COR-L47 (cell line): ENCODE measurements at regions not wholly inside any gene's neighbourhood (a gene's known extent, or its start where the extent isn't known, plus 50 kb on each side); places are given as distances from the start of the nearest gene placed in this dataset.
A peak's percentile ranks its signal among the peaks of the same experiment; 100 is the strongest.

Experiments
- DNase-seq: peaks from one replicate; lab custom pipeline; 2025; lab: John Stamatoyannopoulos, UW

- DNase-seq = no peak
Measured at GRCh38 chr1:57996400-57996799, 550.1 kb downstream of the OMA1 start.

- no peak for DNase-seq
Measured at GRCh38 chr1:57991289-57991688, 555.2 kb downstream of the OMA1 start.

GRCh38 chr1:57989877-57990276, 556.6 kb downstream of the OMA1 start:
- DNase-seq = no peak

GRCh38 chr1:57987523-57987922, 559.0 kb downstream of the OMA1 start:
- DNase-seq = no peak

- no peak for DNase-seq
Measured at GRCh38 chr1:57986432-57986831, 560.1 kb downstream of the OMA1 start.

DNA sequence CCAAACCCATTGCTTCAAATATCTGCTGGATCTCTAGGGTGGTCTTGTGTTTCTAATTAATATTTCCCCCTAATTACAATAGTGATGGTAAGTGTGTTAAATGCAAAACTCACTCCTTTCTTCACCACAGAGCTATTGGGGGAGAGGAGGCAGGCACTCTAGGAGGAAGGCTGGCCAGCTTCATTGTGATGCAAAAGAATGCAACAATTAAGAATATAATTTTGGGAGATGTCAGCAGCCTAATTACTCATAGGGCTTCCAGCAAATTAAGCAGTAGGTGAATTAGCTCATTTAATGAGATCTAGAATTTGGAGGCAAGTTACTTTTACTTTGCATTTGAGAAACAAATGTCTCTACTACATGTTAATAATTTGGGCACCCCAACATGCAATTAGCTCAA, 560.4 kb upstream of the DAB1 start:
- no peak for DNase-seq

GRCh38 chr1:57983441-57983840, 559.6 kb upstream of the DAB1 start:
- no peak for DNase-seq

DNA sequence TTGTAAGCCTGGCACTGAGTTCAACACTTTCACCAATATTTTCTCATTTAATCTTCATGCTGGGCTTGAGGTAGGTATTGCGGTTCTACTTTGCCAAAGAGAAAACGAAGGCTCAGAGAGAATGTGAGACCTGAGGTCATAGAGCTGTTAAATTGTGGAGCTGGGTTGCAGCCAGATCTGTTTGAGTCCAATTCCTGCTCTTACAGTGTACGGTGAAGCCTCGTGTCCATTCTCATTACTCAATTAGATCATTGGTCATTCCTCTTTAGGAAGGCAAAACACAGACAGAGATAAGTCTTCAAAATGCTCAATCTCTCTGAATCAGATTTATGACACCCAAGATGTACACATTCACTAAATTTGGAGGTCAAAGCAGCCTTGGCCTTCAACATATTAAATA, 559.0 kb upstream of the DAB1 start:
- no peak for DNase-seq

- DNase-seq = no peak
Measured at GRCh38 chr1:57976216-57976615, 552.4 kb upstream of the DAB1 start.

DNA sequence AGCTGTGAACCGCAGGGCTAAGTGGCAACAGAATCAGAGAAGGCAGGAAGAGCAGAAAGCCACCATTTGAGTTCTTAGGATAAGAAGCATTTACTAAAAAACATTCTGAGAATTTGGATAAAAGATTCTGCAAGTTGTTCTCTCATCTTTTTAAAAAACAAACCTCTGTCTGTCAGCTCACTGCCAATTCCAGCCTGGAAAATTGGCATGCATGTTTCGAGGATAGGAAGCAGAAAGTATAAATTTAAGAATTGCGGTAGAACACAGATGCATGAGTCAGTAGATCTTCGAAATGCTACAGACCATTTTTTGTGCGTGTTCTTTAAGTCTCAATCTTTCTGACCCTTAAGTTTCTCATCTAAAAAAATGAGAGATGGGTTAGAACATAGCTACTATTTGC, 544.5 kb upstream of the DAB1 start:
- no peak for DNase-seq

DNA sequence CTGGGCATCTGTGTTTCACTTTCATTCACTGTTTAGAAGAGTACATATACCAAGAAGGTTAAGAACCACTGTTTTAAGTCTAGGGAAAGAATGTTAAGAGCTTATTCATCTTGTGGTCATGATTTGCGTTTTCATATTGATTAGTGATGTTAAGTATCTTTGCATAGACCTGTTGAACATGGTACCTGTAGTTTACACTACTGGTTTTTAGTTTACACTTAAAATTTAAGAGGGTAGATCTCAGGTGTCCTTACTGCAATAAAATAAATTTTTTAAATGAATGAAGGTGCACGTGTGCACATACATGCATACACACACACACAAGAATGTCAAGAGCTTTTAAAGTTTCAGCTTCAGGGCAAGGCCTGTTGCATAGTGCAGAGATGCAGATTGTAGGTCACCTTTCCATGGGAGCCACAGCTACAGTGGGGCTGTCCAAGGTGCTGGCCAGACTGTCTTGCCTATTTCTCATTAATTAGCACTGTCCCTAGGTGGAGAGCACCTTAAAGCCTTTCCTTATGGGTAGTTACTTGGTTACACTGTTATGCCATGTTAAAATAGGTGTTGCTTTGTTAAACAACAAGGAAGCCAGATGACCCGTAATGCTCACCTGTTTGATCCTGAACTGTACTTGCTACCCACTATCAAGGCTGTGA, 543.0 kb upstream of the DAB1 start:
- no peak for DNase-seq

GRCh38 chr1:57966340-57966739, 542.5 kb upstream of the DAB1 start:
- no peak for DNase-seq

DNA sequence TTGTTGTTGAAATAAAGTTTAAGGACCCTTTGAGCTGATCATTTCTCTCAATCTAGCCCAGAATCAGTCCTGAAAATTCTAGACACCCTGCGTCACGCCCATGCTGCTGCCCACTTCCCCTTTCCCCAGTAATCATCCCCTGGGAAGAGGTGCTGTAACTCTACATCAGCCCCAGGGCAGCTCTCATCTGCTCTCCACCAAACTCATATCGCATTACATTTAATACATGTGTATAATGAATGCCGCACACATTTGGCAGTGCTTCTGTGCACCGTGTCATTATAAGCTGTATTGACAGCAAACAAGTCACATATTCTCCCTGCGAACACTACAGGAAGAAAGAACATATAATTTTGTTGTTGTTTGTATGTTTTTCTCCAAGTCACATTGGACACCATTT, 539.7 kb upstream of the DAB1 start:
- DNase-seq = peak; percentile 94

GRCh38 chr1:57959531-57960241, 535.8 kb upstream of the DAB1 start:
- no peak for DNase-seq

- DNase-seq = no peak
Measured at GRCh38 chr1:57957576-57957975, 533.7 kb upstream of the DAB1 start.

GRCh38 chr1:57951390-57951789, 527.5 kb upstream of the DAB1 start:
- no peak for DNase-seq

DNA sequence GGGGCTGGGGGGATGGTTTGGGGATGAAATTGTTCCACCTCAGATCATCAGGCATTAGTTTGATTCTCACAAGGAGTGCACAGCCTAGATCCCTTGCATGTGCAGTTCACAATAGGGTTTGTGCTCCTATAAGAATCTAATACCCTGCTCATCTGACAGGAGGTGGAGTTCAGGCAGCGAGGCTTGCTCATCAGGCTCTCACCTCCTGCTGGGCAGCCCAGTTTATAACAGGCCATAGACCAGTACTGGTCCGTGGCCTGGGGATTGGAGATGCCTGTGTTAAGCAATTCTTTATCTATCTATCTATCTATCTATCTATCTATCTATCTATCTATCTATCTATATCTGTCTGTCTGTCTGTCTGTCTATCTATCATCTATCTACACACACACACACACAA, 525.3 kb upstream of the DAB1 start:
- no peak for DNase-seq

GRCh38 chr1:57947471-57947870, 523.6 kb upstream of the DAB1 start:
- no peak for DNase-seq

GRCh38 chr1:57945045-57945444, 521.2 kb upstream of the DAB1 start:
- DNase-seq = no peak

- no peak for DNase-seq
Measured at GRCh38 chr1:57943365-57943764, 519.5 kb upstream of the DAB1 start.

GRCh38 chr1:57934745-57935144, 510.9 kb upstream of the DAB1 start:
- no peak for DNase-seq

GRCh38 chr1:57927003-57927402, 503.1 kb upstream of the DAB1 start:
- DNase-seq = no peak

DNA sequence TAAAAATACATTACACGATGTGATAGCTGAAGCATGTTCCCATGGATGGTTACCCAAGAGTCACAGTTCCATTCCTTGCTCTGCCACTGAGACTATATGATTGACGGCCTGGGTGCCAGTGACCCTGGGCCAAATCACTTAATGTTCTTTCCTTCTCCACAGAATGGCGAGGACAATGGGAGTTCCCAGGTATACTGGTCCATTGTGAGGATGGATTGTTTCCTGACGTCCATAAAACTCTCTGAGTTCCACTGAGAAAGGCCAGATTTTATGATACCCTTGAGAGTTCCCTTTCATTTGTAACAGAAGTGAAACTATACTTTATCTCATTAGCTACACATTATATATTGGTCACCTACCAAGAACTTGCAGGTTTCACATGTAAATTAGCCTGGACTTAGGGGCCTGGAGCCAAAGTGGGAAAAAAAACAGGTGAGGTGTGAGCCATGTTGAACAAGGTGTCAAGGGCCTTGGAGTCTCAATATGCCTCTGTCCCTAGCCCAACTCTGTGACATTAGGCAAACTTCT, 502.2 kb upstream of the DAB1 start:
- DNase-seq = no peak

DNA sequence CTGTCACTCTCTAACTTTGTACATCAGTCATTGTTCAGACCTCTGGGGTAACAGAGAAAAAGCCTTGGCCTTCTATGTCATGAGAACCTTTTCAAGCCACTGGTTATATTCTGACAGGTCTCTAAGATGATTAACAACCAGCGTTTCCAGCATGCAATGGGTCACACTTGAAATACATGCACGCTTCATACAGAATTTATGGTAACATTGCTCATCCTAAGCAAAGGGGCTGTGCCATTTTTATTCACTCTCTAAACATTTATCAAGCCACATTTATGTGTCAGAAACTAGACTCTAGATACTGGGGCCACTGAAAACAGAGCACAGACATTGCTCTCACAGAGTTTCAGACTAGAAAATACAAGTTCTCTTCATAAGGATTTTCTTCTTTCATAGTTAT, 501.4 kb upstream of the DAB1 start:
- no peak for DNase-seq
